H1 (cell line): ENCODE measurements at regions not wholly inside any gene's neighbourhood (a gene's known extent, or its start where the extent isn't known, plus 50 kb on each side); places are given as distances from the start of the nearest gene placed in this dataset.

Experiments
- CTCF ChIA-PET: fragments of 300-600 bp; sonication (Branson Sonifier 250); formaldehyde crosslinking; loops from one replicate; lab custom pipeline; 2021; ENCODE audit not compliant: partially characterized antibody; lab: Charles Lee
- POLR2A ChIA-PET: fragments of 300-600 bp; sonication (Branson Sonifier 250); formaldehyde crosslinking; loops from one replicate; lab custom pipeline; 2021; ENCODE audit warnings: inconsistent platforms; ENCODE audit not compliant: partially characterized antibody; lab: Charles Lee
- DNase-seq, 2 experiments: peaks; one replicate each; pipeline versions ENCODE4 v3.0.0 to v3.0.0-alpha.2; 2010 to 2022; ENCODE audit warnings: low spot score in 2 of 2, low read depth in 1 of 2, mixed read lengths in 1 of 2
- FAIRE-seq: peaks from 2 replicates; lab custom pipeline; 2011; peaks lifted over from hg19 to GRCh38; lab: Jason Lieb, UNC
- H2AFZ ChIP-seq: 2 replicates; pipeline ENCODE4 v1.8.1; 2012; ENCODE audit warnings: low read length, inconsistent platforms
- H2AK5ac ChIP-seq: 2 replicates; pipeline ENCODE4 v1.6.1; 2013; ENCODE audit warnings: low read depth, low read length
- H2BK120ac ChIP-seq: replicated peaks from 2 replicates; pipeline ENCODE3; 2013; ENCODE audit warnings: low read depth, low read length, inconsistent platforms
- H2BK12ac ChIP-seq: 2 replicates; pipeline ENCODE4 v1.6.1; 2013; ENCODE audit warnings: low read depth, low read length
- H2BK15ac ChIP-seq: 2 replicates; pipeline ENCODE4 v1.6.1; 2013; ENCODE audit warnings: low read length
- H2BK20ac ChIP-seq: 2 replicates; pipeline ENCODE4 v1.6.1; 2013; ENCODE audit warnings: low read length
- H2BK5ac ChIP-seq: 2 replicates; pipeline ENCODE4 v1.6.1; 2013; ENCODE audit warnings: low read depth, low read length
- H3K14ac ChIP-seq: 2 replicates; pipeline ENCODE4 v1.6.1; 2013; ENCODE audit warnings: inconsistent platforms; ENCODE audit not compliant: insufficient read length
- H3K18ac ChIP-seq: 2 replicates; pipeline ENCODE4 v1.6.1; 2013; ENCODE audit warnings: low read length; ENCODE audit errors: extremely low read depth
- H3K23ac ChIP-seq: 2 replicates; pipeline ENCODE4 v1.6.1; 2013; ENCODE audit warnings: inconsistent platforms; ENCODE audit not compliant: insufficient read length
- H3K23me2 ChIP-seq: 2 replicates; pipeline ENCODE4 v1.6.1; 2013; ENCODE audit warnings: low read depth, low read length
- H3K27ac ChIP-seq: 2 replicates; pipeline ENCODE4 v1.6.1; 2011; ENCODE audit warnings: low read depth, low read length, inconsistent platforms
- H3K27me3 ChIP-seq, 4 experiments: replicated peaks in 1 of 4; 1 replicate in 1 of 4; 2 replicates in 3 of 4; pipeline versions ENCODE4 v1.6.1 to v1.8.1; 2011 to 2013; ENCODE audit warnings: low read length in 3 of 4, mild to moderate bottlenecking in 3 of 4, inconsistent platforms in 2 of 4, mixed read lengths in 2 of 4, moderate library complexity in 1 of 4; ENCODE audit not compliant: control insufficient read depth in 3 of 4, insufficient read depth in 3 of 4; ENCODE audit errors: extremely low read depth in 1 of 4
- H3K36me3 ChIP-seq, 4 experiments: 2 replicates each; pipeline versions ENCODE4 v1.6.1 to v1.8.1; 2011 to 2013; ENCODE audit warnings: mild to moderate bottlenecking in 4 of 4, low read length in 3 of 4, moderate library complexity in 2 of 4, control low read depth in 1 of 4, inconsistent platforms in 1 of 4; ENCODE audit not compliant: insufficient read depth in 4 of 4, control insufficient read depth in 2 of 4
- H3K4ac ChIP-seq: replicated peaks from 2 replicates; pipeline ENCODE3; 2013; ENCODE audit warnings: low read length, low read depth, mixed read lengths, inconsistent platforms; ENCODE audit not compliant: insufficient read length
- H3K4me1 ChIP-seq, 4 experiments: replicated peaks in 1 of 4; 1 replicate in 1 of 4; 2 replicates in 3 of 4; pipeline versions ENCODE4 v1.6.1 to v1.8.1; 2011 to 2013; ENCODE audit warnings: low read length in 3 of 4, inconsistent platforms in 2 of 4, mixed read lengths in 1 of 4; ENCODE audit not compliant: insufficient read depth in 4 of 4, control insufficient read depth in 3 of 4
- H3K4me2 ChIP-seq, 2 experiments: 2 replicates each; pipeline versions ENCODE4 v1.6.1 to v1.8.1; 2011 to 2013; ENCODE audit warnings: low read depth in 2 of 2, low read length in 2 of 2, control low read depth in 1 of 2, inconsistent platforms in 1 of 2, mild to moderate bottlenecking in 1 of 2; ENCODE audit not compliant: insufficient read depth in 1 of 2
- H3K4me3 ChIP-seq, 4 experiments: fragments of 200-600, 300-600 bp in 1 of 4; sonication (generic), shearing (Covaris generic), sonication (Bioruptor Twin) in 1 of 4; 2 replicates each; pipeline versions ENCODE4 v1.5.1 to v1.8.1; 2011 to 2016; ENCODE audit warnings: low read length in 4 of 4, low read depth in 3 of 4, control low read depth in 2 of 4, inconsistent platforms in 2 of 4, mild to moderate bottlenecking in 2 of 4, mixed read lengths in 1 of 4, moderate library complexity in 1 of 4; ENCODE audit not compliant: insufficient read depth in 2 of 4; ENCODE audit errors: extremely low read depth in 1 of 4
- H3K56ac ChIP-seq: replicated peaks from 2 replicates; pipeline ENCODE3; 2013; ENCODE audit warnings: low read depth, mild to moderate bottlenecking, mixed read lengths, low read length, inconsistent platforms; ENCODE audit not compliant: insufficient read length
- H3K79me1 ChIP-seq: 2 replicates; pipeline ENCODE4 v1.6.1; 2013; ENCODE audit warnings: low read depth, low read length, control low read depth
- H3K79me2 ChIP-seq, 2 experiments: 2 replicates each; pipeline versions ENCODE4 v1.6.1 to v1.8.1; 2012 to 2013; ENCODE audit warnings: low read length in 2 of 2, mild to moderate bottlenecking in 2 of 2, inconsistent platforms in 1 of 2; ENCODE audit not compliant: insufficient read depth in 2 of 2, control insufficient read depth in 1 of 2
- H3K9ac ChIP-seq, 4 experiments: replicated peaks in 1 of 4; 1 replicate in 1 of 4; 2 replicates in 3 of 4; pipeline versions ENCODE4 v1.6.1 to v1.8.1; 2011 to 2013; ENCODE audit warnings: low read depth in 3 of 4, low read length in 3 of 4, control low read depth in 2 of 4, mild to moderate bottlenecking in 2 of 4, moderate library complexity in 2 of 4, inconsistent platforms in 1 of 4; ENCODE audit errors: extremely low read depth in 1 of 4
- H3K9me3 ChIP-seq, 2 experiments: 2 replicates each; pipeline versions ENCODE4 v1.6.1 to v1.8.1; 2012 to 2013; ENCODE audit warnings: mild to moderate bottlenecking in 2 of 2, moderate library complexity in 2 of 2, control low read depth in 1 of 2, inconsistent platforms in 1 of 2, low read depth in 1 of 2, low read length in 1 of 2, mixed read lengths in 1 of 2; ENCODE audit not compliant: insufficient read depth in 2 of 2
- H4K20me1 ChIP-seq, 2 experiments: replicated peaks in 1 of 2; 2 replicates each; pipeline versions ENCODE3 to v1.8.1; 2011 to 2013; ENCODE audit warnings: inconsistent platforms in 2 of 2, low read length in 2 of 2, mild to moderate bottlenecking in 1 of 2; ENCODE audit not compliant: insufficient read depth in 2 of 2, control insufficient read depth in 1 of 2
- H4K5ac ChIP-seq: 2 replicates; pipeline ENCODE4 v1.6.1; 2013; ENCODE audit warnings: low read length, low read depth, mixed read lengths, inconsistent platforms; ENCODE audit not compliant: insufficient read length
- H4K8ac ChIP-seq: 2 replicates; pipeline ENCODE4 v1.8.0; 2013; ENCODE audit warnings: mild to moderate bottlenecking, moderate library complexity, low read length, inconsistent platforms; ENCODE audit not compliant: insufficient read depth; ENCODE audit errors: extremely low read depth
- H4K91ac ChIP-seq: replicated peaks from 2 replicates; pipeline ENCODE3; 2013; ENCODE audit warnings: low read length, mixed read lengths, inconsistent platforms; ENCODE audit not compliant: insufficient read length
- FOSL1 ChIP-seq: IDR thresholded peaks from 2 replicates; pipeline ENCODE4 v1.6.1; 2011; ENCODE audit warnings: mild to moderate bottlenecking, low read depth, low read length, moderate library complexity; ENCODE audit not compliant: insufficient read depth
- SRF ChIP-seq: IDR thresholded peaks from 2 replicates; pipeline ENCODE4 v1.6.1; 2011; ENCODE audit warnings: mild to moderate bottlenecking, low read depth, low read length, moderate library complexity

DNA sequence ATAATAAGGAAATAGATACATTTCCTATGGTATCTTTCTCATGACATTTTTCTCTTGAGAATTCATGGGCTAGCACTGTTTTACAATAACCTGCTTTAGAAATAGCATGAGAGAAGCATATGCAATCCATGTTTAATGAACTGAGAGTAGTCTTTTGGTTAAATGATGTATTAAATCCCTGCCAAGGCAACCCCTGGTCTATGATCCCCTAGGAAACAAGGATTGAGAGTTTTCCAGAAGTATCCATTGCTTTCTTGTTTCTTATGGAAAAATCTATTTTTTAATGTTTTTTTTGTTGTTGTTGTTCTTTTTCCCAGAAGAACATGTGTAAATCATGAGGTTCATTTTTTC is 390.5 kb upstream of the HSF2 start:
- CTCF ChIA-PET: no interaction called here
- no peak overlapping the region for H3K4me2 ChIP-seq

More for the DNA sequence above, 390.5 kb upstream of the HSF2 start:
- no peak overlapping the region for H2BK20ac ChIP-seq
- no peak overlapping the region for H2BK15ac ChIP-seq
- no peak overlapping the region for H3K4me3 ChIP-seq
- H3K4ac ChIP-seq: no peak overlapping the region
- H3K56ac ChIP-seq: no peak overlapping the region
- H4K5ac ChIP-seq: peak overlapping the region; percentile 54
- no peak overlapping the region for H3K9ac ChIP-seq
- no peak overlapping the region for H2BK12ac ChIP-seq
- TF ChIP-seq FOSL1 (no peak), SRF (no peak)
- FAIRE-seq: no peak
- no peak overlapping the region for H2BK5ac ChIP-seq
- H3K18ac ChIP-seq: no peak overlapping the region; the same call in 1 of the 2 replicates
- H2BK120ac ChIP-seq: no peak overlapping the region
- H3K23me2 ChIP-seq: no peaks in the 10 kb centered on the region
- H3K27me3 ChIP-seq: no peaks in the 10 kb centered on the region
- no peak overlapping the region for H4K91ac ChIP-seq
- H3K9me3 ChIP-seq: no peaks in the 10 kb centered on the region
- H3K36me3 ChIP-seq: no peaks in the 10 kb centered on the region
- no peak overlapping the region for H3K27ac ChIP-seq
- no peak overlapping the region for H3K23ac ChIP-seq
- DNase-seq: no peak
- H3K79me1 ChIP-seq: no peaks in the 10 kb centered on the region
- H2AFZ ChIP-seq: no peak overlapping the region
- H4K20me1 ChIP-seq: no peaks in the 10 kb centered on the region
- no peak overlapping the region for H2AK5ac ChIP-seq
- no peaks in the 10 kb centered on the region for H3K79me2 ChIP-seq
- peaks cover 3 to 10% (median 5%) of the 10 kb centered on the region in 4 experiments; a peak in 4 of 7 replicates for H3K4me1 ChIP-seq
- H4K8ac ChIP-seq: no peak overlapping the region
- POLR2A ChIA-PET: no interaction called here
- H3K14ac ChIP-seq: no peak overlapping the region
